IMR-90 (cell line): ENCODE measurements at regions not wholly inside any gene's neighbourhood (a gene's known extent, or its start where the extent isn't known, plus 50 kb on each side); places are given as distances from the start of the nearest gene placed in this dataset.

Source experiments
- ATAC-seq: fragments of 200-7000 bp; cut with Tn5 transposase; 2 replicates; pipeline ENCODE4 v1.9.1; 2020; ENCODE audit warnings: low read depth, mild to moderate bottlenecking, moderate library complexity
- BruUV-seq: library from RNA; stranded (reverse); fragments of 400-500 nt; replicated peaks from 2 replicates; lab custom pipeline; 2021; lab: Mats Ljungman, UMichigan
- CTCF ChIA-PET: fragments of 300-600 bp; formaldehyde crosslinking; extraction: SDS; loops from one replicate; lab custom pipeline; 2021; ENCODE audit warnings: antibody characterized with exemption; lab: Yijun Ruan, JAX
- POLR2A ChIA-PET: fragments of 300-600 bp; sonication (Branson Sonifier 250); formaldehyde crosslinking; loops from one replicate; lab custom pipeline; 2022; ENCODE audit warnings: antibody characterized with exemption; ENCODE audit not compliant: unreplicated experiment; lab: Charles Lee
- DNase-seq: peaks from one replicate; pipeline ENCODE4 v3.0.0; 2013
- H2AFZ ChIP-seq: replicated peaks from 2 replicates; pipeline ENCODE3; 2013; ENCODE audit warnings: low read length, mild to moderate bottlenecking; ENCODE audit not compliant: poor library complexity
- H2AK5ac ChIP-seq: 2 replicates; pipeline ENCODE4 v1.6.1; 2013; ENCODE audit warnings: low read depth, low read length, inconsistent platforms
- H2AK9ac ChIP-seq: replicated peaks from 2 replicates; pipeline ENCODE3; 2013; ENCODE audit warnings: mild to moderate bottlenecking, low read depth, low read length, moderate library complexity; ENCODE audit not compliant: poor library complexity
- H2BK120ac ChIP-seq: 2 replicates; pipeline ENCODE4 v1.6.1; 2013; ENCODE audit warnings: low read depth, low read length, inconsistent platforms
- H2BK15ac ChIP-seq: 3 replicates; pipeline ENCODE4 v1.6.1; 2013; ENCODE audit warnings: low read depth, low read length, inconsistent platforms
- H2BK20ac ChIP-seq: 2 replicates; pipeline ENCODE4 v1.6.1; 2013; ENCODE audit warnings: low read depth, mild to moderate bottlenecking, inconsistent platforms, low read length, moderate library complexity
- H2BK5ac ChIP-seq: 2 replicates; pipeline ENCODE4 v1.6.1; 2013; ENCODE audit warnings: mild to moderate bottlenecking, low read depth, low read length, inconsistent platforms; ENCODE audit not compliant: poor library complexity, severe bottlenecking
- H3K14ac ChIP-seq: replicated peaks from 2 replicates; pipeline ENCODE4 v1.6.1; 2013; ENCODE audit warnings: low read depth, low read length, inconsistent platforms
- H3K18ac ChIP-seq: 2 replicates; pipeline ENCODE4 v1.6.1; 2013; ENCODE audit warnings: low read depth, low read length, control low read depth
- H3K23ac ChIP-seq: 2 replicates; pipeline ENCODE4 v1.6.1; 2013; ENCODE audit warnings: low read depth, low read length, inconsistent platforms
- H3K27ac ChIP-seq: 2 replicates; pipeline ENCODE4 v1.5.1; 2013; ENCODE audit warnings: mild to moderate bottlenecking, control low read depth, low read length; ENCODE audit not compliant: insufficient read depth
- H3K27me3 ChIP-seq: 2 replicates; pipeline ENCODE4 v1.6.1; 2013; ENCODE audit warnings: low read length; ENCODE audit not compliant: control insufficient read depth, insufficient read depth
- H3K36me3 ChIP-seq: 2 replicates; pipeline ENCODE4 v1.6.1; 2013; ENCODE audit warnings: low read length, mixed read lengths; ENCODE audit not compliant: control insufficient read depth, insufficient read depth
- H3K4ac ChIP-seq: 2 replicates; pipeline ENCODE4 v1.6.1; 2013; ENCODE audit warnings: low read depth, low read length, inconsistent platforms
- H3K4me1 ChIP-seq: 2 replicates; pipeline ENCODE4 v1.6.1; 2013; ENCODE audit warnings: low read length, mixed read lengths; ENCODE audit not compliant: control insufficient read depth, insufficient read depth
- H3K4me2 ChIP-seq: 2 replicates; pipeline ENCODE4 v1.6.1; 2013; ENCODE audit warnings: low read depth, mild to moderate bottlenecking, control low read depth, low read length, moderate library complexity
- H3K4me3 ChIP-seq: 2 replicates; pipeline ENCODE4 v1.5.1; 2013; ENCODE audit warnings: low read depth, mild to moderate bottlenecking, control low read depth, low read length, moderate library complexity; ENCODE audit not compliant: insufficient read depth
- H3K56ac ChIP-seq: 2 replicates; pipeline ENCODE4 v1.6.1; 2013; ENCODE audit warnings: low read length, inconsistent platforms; ENCODE audit not compliant: insufficient read depth; ENCODE audit errors: extremely low read depth
- H3K79me1 ChIP-seq, 2 experiments: 2 replicates each; pipeline ENCODE4 v1.6.1; 2013; ENCODE audit warnings: low read length in 2 of 2, inconsistent platforms in 1 of 2, low read depth in 1 of 2
- H3K9ac ChIP-seq: 2 replicates; pipeline ENCODE4 v1.6.1; 2013; ENCODE audit warnings: low read depth, low read length, control low read depth
- H3K9me1 ChIP-seq: 2 replicates; pipeline ENCODE4 v1.6.1; 2013; ENCODE audit warnings: low read length, inconsistent platforms; ENCODE audit not compliant: insufficient read depth
- H3K9me3 ChIP-seq: 2 replicates; pipeline ENCODE4 v1.6.1; 2013; ENCODE audit warnings: low read length; ENCODE audit not compliant: control insufficient read depth, insufficient read depth
- H4K20me1 ChIP-seq: 2 replicates; pipeline ENCODE4 v1.6.1; 2013; ENCODE audit warnings: low read length, inconsistent platforms; ENCODE audit not compliant: insufficient read depth
- H4K5ac ChIP-seq: 2 replicates; pipeline ENCODE4 v1.6.1; 2013; ENCODE audit warnings: mild to moderate bottlenecking, low read depth, low read length, control low read depth
- H4K8ac ChIP-seq, 2 experiments: 2 replicates each; pipeline ENCODE4 v1.6.1; 2013; ENCODE audit warnings: low read depth in 2 of 2, low read length in 2 of 2, control low read depth in 1 of 2, inconsistent platforms in 1 of 2
- H4K91ac ChIP-seq: 2 replicates; pipeline ENCODE4 v1.6.1; 2013; ENCODE audit warnings: low read depth, low read length, inconsistent platforms; ENCODE audit not compliant: insufficient read depth
- CHD1 ChIP-seq: IDR thresholded peaks from 2 replicates; pipeline ENCODE4 v1.6.1; 2012; ENCODE audit warnings: low read depth, low read length, improper control_type of control experiment
- FOS ChIP-seq: fragments of 150-350 bp; IDR thresholded peaks from 2 replicates; pipeline ENCODE4 v1.6.1; 2016; ENCODE audit warnings: low read depth, low read length
- MAZ ChIP-seq: IDR thresholded peaks from 2 replicates; pipeline ENCODE4 v1.6.1; 2012; ENCODE audit warnings: low read depth, mild to moderate bottlenecking, low read length, improper control_type of control experiment, moderate library complexity, borderline replicate concordance
- MXI1 ChIP-seq: IDR thresholded peaks from 2 replicates; pipeline ENCODE4 v1.6.1; 2012; ENCODE audit warnings: low read depth, mild to moderate bottlenecking, low read length, moderate library complexity, borderline replicate concordance
- WGBS, 2 experiments: methylation state at CpG; one replicate each; pipeline versions ENCODE4 v1.1.5 to v1.1.7; 2013; ENCODE audit warnings: missing lambda C conversion rate in 2 of 2; ENCODE audit not compliant: insufficient read length in 1 of 2; ENCODE audit errors: extremely low coverage in 2 of 2; 5-methylcytosine and 5-hydroxymethylcytosine counted together
- dilution Hi-C: fragments of 300-500 bp; cut with HindIII; formaldehyde crosslinking; loops from one replicate; pipeline ENCODE4 v1.14.3; 2018; ENCODE audit warnings: low sequenced_read_pairs; ENCODE audit not compliant: unreplicated experiment
- in situ Hi-C: fragments of 300-500 bp; cut with MboI; formaldehyde crosslinking; loops from 3 replicates; pipeline ENCODE4 v1.14.3; 2019; ENCODE audit warnings: low sequenced_read_pairs, inconsistent platforms, mixed read lengths
- intact Hi-C: fragments of 100-400 bp; cut with micrococcal nuclease; formaldehyde crosslinking; loops from 2 replicates; pipeline ENCODE4 v1.10.0; 2022
- TF ChIP-seq, protein P1 (sequence below): conservative IDR thresholded peaks from 2 replicates; pipeline ENCODE4 v1.5.1; 2012; ENCODE audit warnings: mild to moderate bottlenecking, low read depth, low read length, improper control_type of control experiment

DNA sequence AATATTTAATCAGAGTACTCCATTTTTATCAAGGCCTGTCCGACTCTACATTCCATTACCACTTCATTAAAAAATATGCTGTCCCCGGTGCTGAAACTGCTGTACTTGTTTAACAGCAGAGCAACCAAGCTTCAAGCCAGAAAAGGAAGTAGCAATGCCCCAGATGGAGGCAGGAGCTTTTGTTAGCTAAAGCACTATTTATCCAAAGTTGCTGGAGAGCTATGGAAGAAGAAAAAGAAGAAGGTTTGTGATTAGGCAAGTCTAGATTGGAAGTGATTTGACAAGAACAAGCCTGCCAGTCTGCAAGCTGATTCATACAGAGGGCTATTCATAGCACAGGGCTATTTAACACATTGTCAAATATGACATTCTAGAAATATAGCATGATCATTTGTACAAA is 160.9 kb upstream of the SPTLC3 start:
- Histone ChIP-seq H3K27me3 (no peaks in the 10 kb centered on the region), H3K79me1 (no peaks in the 10 kb centered on the region), H2BK120ac (no peak overlapping the region), H3K4ac (no peak overlapping the region), H4K8ac (no peak overlapping the region), H3K9me3 (peaks cover 4% of the 10 kb centered on the region; the same call in 1 of the 2 replicates), H3K4me1 (no peaks in the 10 kb centered on the region), H3K9ac (no peak overlapping the region), H3K9me1 (no peaks in the 10 kb centered on the region), H3K18ac (no peak overlapping the region), H3K56ac (no peak overlapping the region), H2BK5ac (no peak overlapping the region), H2AK5ac (no peak overlapping the region), H2AFZ (no peak overlapping the region), H2BK15ac (no peak overlapping the region), H4K91ac (no peak overlapping the region), H3K23ac (no peak overlapping the region), H3K14ac (no peak overlapping the region), H3K4me3 (no peak overlapping the region), H4K20me1 (no peaks in the 10 kb centered on the region), H3K4me2 (no peak overlapping the region), H2BK20ac (no peak overlapping the region), H4K5ac (no peak overlapping the region), H3K36me3 (no peaks in the 10 kb centered on the region), H2AK9ac (no peak overlapping the region), H3K27ac (no peak overlapping the region)
- WGBS, 2 experiments: no CpG with 5 or more reads among the region's 2 CpGs
- no peak for DNase-seq
- ATAC-seq: no peak
- no peak for TF ChIP-seq CHD1
- TF ChIP-seq MXI1: no peak
- TF ChIP-seq FOS: no peak
- TF ChIP-seq, protein P1, sequence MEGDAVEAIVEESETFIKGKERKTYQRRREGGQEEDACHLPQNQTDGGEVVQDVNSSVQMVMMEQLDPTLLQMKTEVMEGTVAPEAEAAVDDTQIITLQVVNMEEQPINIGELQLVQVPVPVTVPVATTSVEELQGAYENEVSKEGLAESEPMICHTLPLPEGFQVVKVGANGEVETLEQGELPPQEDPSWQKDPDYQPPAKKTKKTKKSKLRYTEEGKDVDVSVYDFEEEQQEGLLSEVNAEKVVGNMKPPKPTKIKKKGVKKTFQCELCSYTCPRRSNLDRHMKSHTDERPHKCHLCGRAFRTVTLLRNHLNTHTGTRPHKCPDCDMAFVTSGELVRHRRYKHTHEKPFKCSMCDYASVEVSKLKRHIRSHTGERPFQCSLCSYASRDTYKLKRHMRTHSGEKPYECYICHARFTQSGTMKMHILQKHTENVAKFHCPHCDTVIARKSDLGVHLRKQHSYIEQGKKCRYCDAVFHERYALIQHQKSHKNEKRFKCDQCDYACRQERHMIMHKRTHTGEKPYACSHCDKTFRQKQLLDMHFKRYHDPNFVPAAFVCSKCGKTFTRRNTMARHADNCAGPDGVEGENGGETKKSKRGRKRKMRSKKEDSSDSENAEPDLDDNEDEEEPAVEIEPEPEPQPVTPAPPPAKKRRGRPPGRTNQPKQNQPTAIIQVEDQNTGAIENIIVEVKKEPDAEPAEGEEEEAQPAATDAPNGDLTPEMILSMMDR: no peak
- no peak for TF ChIP-seq MAZ
- ChIA-PET POLR2A (no interaction called here), CTCF (no interaction called here)
- intact Hi-C loops: no loop called here
- dilution Hi-C loops: no loop called here
- BruUV-seq: no TSS peak
- in situ Hi-C loops: no loop called here
